ENCODE measurements at regions not wholly inside any gene's neighbourhood (a gene's known extent, or its start where the extent isn't known, plus 50 kb on each side); places are given as distances from the start of the nearest gene placed in this dataset.

DNA sequence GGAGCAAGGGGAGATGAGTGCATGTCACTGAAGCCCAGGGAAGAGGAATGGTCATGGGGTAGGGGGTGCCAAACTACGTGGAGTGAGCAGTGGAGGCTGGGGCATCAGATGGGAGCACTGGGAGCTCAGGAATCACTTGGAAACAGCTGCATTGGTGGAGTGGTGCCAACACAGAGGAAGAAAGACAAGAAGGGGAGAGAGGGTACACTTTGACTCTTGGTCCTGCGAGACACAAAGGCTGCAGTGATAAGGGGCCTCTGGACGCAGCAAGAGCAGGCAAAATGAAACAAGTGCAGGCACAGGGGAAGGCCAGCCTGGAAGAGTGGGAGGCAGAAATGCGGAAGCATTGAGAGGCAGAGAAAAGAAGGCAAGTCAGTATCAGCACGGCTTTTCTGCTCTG is 134.7 kb upstream of the SMIM21 start:
- H3K9ac ChIP-seq (ENCODE audit: low read length in 3 of 3) = no peak overlapping the region
- DNase-seq = no peak
- no peak overlapping the region for H3K27ac ChIP-seq (ENCODE audit: low read depth in 2 of 2, low read length in 2 of 2)
- intact Hi-C loops (cut with DNase I) = no loop called here
- no peaks in the 10 kb centered on the region for H3K9me3 ChIP-seq (ENCODE audit: control insufficient read depth in 2 of 3, insufficient read depth in 1 of 3, low read length in 3 of 3)
- TF ChIP-seq, protein P1, sequence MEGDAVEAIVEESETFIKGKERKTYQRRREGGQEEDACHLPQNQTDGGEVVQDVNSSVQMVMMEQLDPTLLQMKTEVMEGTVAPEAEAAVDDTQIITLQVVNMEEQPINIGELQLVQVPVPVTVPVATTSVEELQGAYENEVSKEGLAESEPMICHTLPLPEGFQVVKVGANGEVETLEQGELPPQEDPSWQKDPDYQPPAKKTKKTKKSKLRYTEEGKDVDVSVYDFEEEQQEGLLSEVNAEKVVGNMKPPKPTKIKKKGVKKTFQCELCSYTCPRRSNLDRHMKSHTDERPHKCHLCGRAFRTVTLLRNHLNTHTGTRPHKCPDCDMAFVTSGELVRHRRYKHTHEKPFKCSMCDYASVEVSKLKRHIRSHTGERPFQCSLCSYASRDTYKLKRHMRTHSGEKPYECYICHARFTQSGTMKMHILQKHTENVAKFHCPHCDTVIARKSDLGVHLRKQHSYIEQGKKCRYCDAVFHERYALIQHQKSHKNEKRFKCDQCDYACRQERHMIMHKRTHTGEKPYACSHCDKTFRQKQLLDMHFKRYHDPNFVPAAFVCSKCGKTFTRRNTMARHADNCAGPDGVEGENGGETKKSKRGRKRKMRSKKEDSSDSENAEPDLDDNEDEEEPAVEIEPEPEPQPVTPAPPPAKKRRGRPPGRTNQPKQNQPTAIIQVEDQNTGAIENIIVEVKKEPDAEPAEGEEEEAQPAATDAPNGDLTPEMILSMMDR (IDR thresholded peaks at IDR 0.05; ENCODE audit: borderline replicate concordance, extremely low read depth, insufficient read depth) = no peak
- no peaks in the 10 kb centered on the region for H3K27me3 ChIP-seq (ENCODE audit: control insufficient read depth, insufficient read depth, low read length)
- no peaks in the 10 kb centered on the region for H3K36me3 ChIP-seq (ENCODE audit: control insufficient read depth in 2 of 3, insufficient read depth in 3 of 3, low read length in 3 of 3)
- no peak for FAIRE-seq
- H3K4me1 ChIP-seq (ENCODE audit: control insufficient read depth in 2 of 3, insufficient read depth in 2 of 3, low read depth in 1 of 3, low read length in 3 of 3) = no peaks in the 10 kb centered on the region
- H3K4me3 ChIP-seq (ENCODE audit: low read length in 3 of 3) = no peak overlapping the region

DNA sequence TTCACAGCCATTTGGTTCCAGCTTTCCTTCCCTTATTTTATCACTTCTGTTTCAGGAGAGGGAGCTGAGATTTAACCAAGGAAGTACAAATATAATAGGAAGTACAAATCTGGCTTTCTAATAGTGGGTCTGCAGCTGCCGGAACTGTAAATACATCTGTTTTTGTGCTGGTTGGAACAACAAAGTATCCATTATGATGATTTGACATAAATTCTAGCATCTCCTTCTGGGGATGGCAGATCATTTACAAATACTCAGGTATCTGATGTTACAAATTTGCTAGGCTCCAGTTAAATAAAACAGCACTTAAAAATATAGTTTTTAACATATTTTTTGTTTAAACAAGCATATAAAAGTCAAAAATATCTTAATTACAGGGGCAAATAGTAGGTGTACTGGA is 131.3 kb upstream of the SMIM21 start:
- DNase-seq = no peak
- H3K4me1 ChIP-seq (ENCODE audit: control insufficient read depth in 2 of 3, insufficient read depth in 2 of 3, low read depth in 1 of 3, low read length in 3 of 3) = no peaks in the 10 kb centered on the region
- H3K27me3 ChIP-seq (ENCODE audit: control insufficient read depth, insufficient read depth, low read length) = no peaks in the 10 kb centered on the region
- intact Hi-C loops (cut with DNase I) = no loop called here
- H3K9ac ChIP-seq (ENCODE audit: low read length in 3 of 3) = no peak overlapping the region
- no peak overlapping the region for H3K27ac ChIP-seq (ENCODE audit: low read depth in 2 of 2, low read length in 2 of 2)
- TF ChIP-seq, protein P1 (IDR thresholded peaks at IDR 0.05; ENCODE audit: borderline replicate concordance, extremely low read depth, insufficient read depth) = no peak
- no peak for FAIRE-seq
- no peaks in the 10 kb centered on the region for H3K9me3 ChIP-seq (ENCODE audit: control insufficient read depth in 2 of 3, insufficient read depth in 1 of 3, low read length in 3 of 3)
- H3K4me3 ChIP-seq (ENCODE audit: low read length in 3 of 3) = no peak overlapping the region
- H3K36me3 ChIP-seq (ENCODE audit: control insufficient read depth in 2 of 3, insufficient read depth in 3 of 3, low read length in 3 of 3) = no peaks in the 10 kb centered on the region

DNA sequence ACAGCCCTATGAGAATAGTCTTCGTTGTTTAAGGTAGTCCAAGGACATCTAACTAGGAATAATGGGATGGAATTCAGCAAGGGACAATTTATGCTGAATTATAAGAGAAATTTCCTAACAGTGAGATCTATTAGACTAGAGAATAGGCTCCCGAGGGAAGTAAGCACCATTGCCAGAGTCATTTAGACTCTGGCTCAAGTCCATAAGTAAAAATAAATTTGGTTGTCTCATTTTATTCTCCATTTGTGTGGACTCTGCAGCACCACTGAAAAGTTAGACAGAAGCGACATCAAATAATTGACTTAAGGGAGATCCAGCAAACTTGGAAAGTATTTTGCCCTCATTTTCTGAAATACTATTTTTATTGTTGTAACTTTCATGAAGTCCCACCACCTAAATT is 129.3 kb upstream of the SMIM21 start:
- H3K27ac ChIP-seq (ENCODE audit: low read depth in 2 of 2, low read length in 2 of 2) = no peak overlapping the region
- FAIRE-seq = no peak
- H3K4me3 ChIP-seq (ENCODE audit: low read length in 3 of 3) = no peak overlapping the region
- no peaks in the 10 kb centered on the region for H3K9me3 ChIP-seq (ENCODE audit: control insufficient read depth in 2 of 3, insufficient read depth in 1 of 3, low read length in 3 of 3)
- TF ChIP-seq, protein P1 (IDR thresholded peaks at IDR 0.05; ENCODE audit: borderline replicate concordance, extremely low read depth, insufficient read depth) = no peak
- H3K4me1 ChIP-seq (ENCODE audit: control insufficient read depth in 2 of 3, insufficient read depth in 2 of 3, low read depth in 1 of 3, low read length in 3 of 3) = no peaks in the 10 kb centered on the region
- no peaks in the 10 kb centered on the region for H3K27me3 ChIP-seq (ENCODE audit: control insufficient read depth, insufficient read depth, low read length)
- H3K36me3 ChIP-seq (ENCODE audit: control insufficient read depth in 2 of 3, insufficient read depth in 3 of 3, low read length in 3 of 3) = no peaks in the 10 kb centered on the region
- H3K9ac ChIP-seq (ENCODE audit: low read length in 3 of 3) = no peak overlapping the region
- no peak for DNase-seq
- intact Hi-C loops (cut with DNase I) = no loop called here

DNA sequence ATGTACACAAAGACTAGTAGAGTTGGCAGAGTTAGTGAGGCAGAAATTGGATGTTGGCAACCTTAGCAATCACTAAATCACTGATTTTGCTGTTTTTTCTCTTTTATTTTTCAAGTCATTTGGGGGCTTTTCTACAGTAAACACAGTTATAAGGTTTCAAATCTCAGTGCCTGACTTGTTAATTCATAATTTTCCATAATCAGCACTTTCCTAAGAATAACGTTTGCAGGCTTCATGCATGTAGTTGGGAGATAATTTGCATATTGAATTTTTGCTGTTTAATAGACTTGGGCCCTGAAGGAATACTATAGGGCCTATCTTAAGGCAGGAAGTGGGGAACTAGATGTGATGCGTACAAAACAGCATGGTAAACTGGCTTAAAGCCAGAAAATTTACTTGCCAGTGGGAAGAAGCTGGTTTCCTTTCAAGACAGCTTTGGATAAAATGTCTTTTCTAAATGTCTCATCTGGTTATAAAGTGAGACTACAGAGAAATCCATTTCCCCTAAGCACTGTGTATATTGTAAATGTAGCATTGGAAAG is 127.2 kb upstream of the SMIM21 start:
- H3K27ac ChIP-seq (ENCODE audit: low read depth in 2 of 2, low read length in 2 of 2) = no peak overlapping the region
- intact Hi-C loops (cut with DNase I) = no loop called here
- FAIRE-seq (no peak), DNase-seq (no peak)
- H3K4me1 ChIP-seq (ENCODE audit: control insufficient read depth in 2 of 3, insufficient read depth in 2 of 3, low read depth in 1 of 3, low read length in 3 of 3) = no peaks in the 10 kb centered on the region
- no peak overlapping the region for H3K9ac ChIP-seq (ENCODE audit: low read length in 3 of 3)
- no peak overlapping the region for H3K4me3 ChIP-seq (ENCODE audit: low read length in 3 of 3)
- no peaks in the 10 kb centered on the region for H3K36me3 ChIP-seq (ENCODE audit: control insufficient read depth in 2 of 3, insufficient read depth in 3 of 3, low read length in 3 of 3)
- H3K9me3 ChIP-seq (ENCODE audit: control insufficient read depth in 2 of 3, insufficient read depth in 1 of 3, low read length in 3 of 3) = no peaks in the 10 kb centered on the region
- TF ChIP-seq, protein P1 (IDR thresholded peaks at IDR 0.05; ENCODE audit: borderline replicate concordance, extremely low read depth, insufficient read depth) = no peak
- no peaks in the 10 kb centered on the region for H3K27me3 ChIP-seq (ENCODE audit: control insufficient read depth, insufficient read depth, low read length)

Measured in kidney (tissue), 13 donors.